PC-3 (cell line): ENCODE measurements at regions not wholly inside any gene's neighbourhood (a gene's known extent, or its start where the extent isn't known, plus 50 kb on each side); places are given as distances from the start of the nearest gene placed in this dataset.
"Not testable (repeated sequence)": the region's sequence is repeated elsewhere in the genome, so short reads cannot be mapped to it uniquely, and the experiment has no call there.

Experiments used
- ATAC-seq: fragments of 200-7000 bp; cut with Tn5 transposase; 2 replicates; pipeline ENCODE4 v1.9.1; 2020; ENCODE audit warnings: mild to moderate bottlenecking, moderate library complexity
- BruUV-seq: library from RNA; stranded (reverse); fragments of 400-500 nt; replicated peaks from 2 replicates; lab custom pipeline; 2021; lab: Mats Ljungman, UMichigan
- CTCF ChIA-PET: fragments of 300-600 bp; sonication (Branson Sonifier 250); formaldehyde crosslinking; loops from one replicate; lab custom pipeline; 2022; ENCODE audit warnings: antibody characterized with exemption; lab: Charles Lee
- POLR2A ChIA-PET: fragments of 300-600 bp; sonication (Branson Sonifier 250); formaldehyde crosslinking; loops from one replicate; lab custom pipeline; 2022; ENCODE audit warnings: antibody characterized with exemption; ENCODE audit not compliant: unreplicated experiment; lab: Charles Lee
- DNase-seq: peaks from one replicate; pipeline ENCODE4 v3.0.0-alpha.2; 2015
- H2AFZ ChIP-seq: fragments of 300-600 bp; sonication (generic); 2 replicates; pipeline ENCODE4 v1.6.0; 2016; ENCODE audit warnings: antibody characterized with exemption, low read length
- H3F3A ChIP-seq: fragments of 300-600 bp; sonication (generic); one replicate; pipeline ENCODE4 v1.6.0; 2017; ENCODE audit warnings: antibody characterized with exemption, low read length, control low read depth, mild to moderate bottlenecking; ENCODE audit not compliant: unreplicated experiment
- H3K27ac ChIP-seq: fragments of 300-600 bp; sonication (generic); 2 replicates; pipeline ENCODE4 v1.5.1; 2016; ENCODE audit warnings: mild to moderate bottlenecking, low read length
- H3K27me3 ChIP-seq: fragments of 300-600 bp; sonication (generic); 2 replicates; pipeline ENCODE4 v1.6.1; 2016; ENCODE audit warnings: low read length, mixed read lengths
- H3K36me3 ChIP-seq: fragments of 300-600 bp; sonication (generic); 2 replicates; pipeline ENCODE4 v1.6.1; 2016; ENCODE audit warnings: low read depth, mixed run types, low read length, mixed read lengths
- H3K4me1 ChIP-seq: fragments of 300-600 bp; sonication (generic); 2 replicates; pipeline ENCODE4 v1.5.1; 2016; ENCODE audit warnings: low read length; ENCODE audit not compliant: insufficient read depth
- H3K4me2 ChIP-seq: fragments of 300-600 bp; sonication (generic); 2 replicates; pipeline ENCODE4 v1.6.0; 2016; ENCODE audit warnings: low read length
- H3K4me3 ChIP-seq: fragments of 300-600 bp; sonication (generic); 2 replicates; pipeline ENCODE4 v1.5.1; 2016; ENCODE audit warnings: mild to moderate bottlenecking, low read length, mixed read lengths
- H3K79me2 ChIP-seq: fragments of 300-600 bp; sonication (generic); 2 replicates; pipeline ENCODE4 v1.6.1; 2017; ENCODE audit warnings: low read length, mixed read lengths
- H3K9ac ChIP-seq: fragments of 300-600 bp; sonication (generic); 2 replicates; pipeline ENCODE4 v1.6.0; 2016; ENCODE audit warnings: mild to moderate bottlenecking, low read length
- H3K9me2 ChIP-seq: fragments of 300-600 bp; sonication (generic); replicated peaks from 2 replicates; pipeline ENCODE4 v1.6.1; 2016; ENCODE audit warnings: mixed run types, low read length, mixed read lengths
- H3K9me3 ChIP-seq: fragments of 300-600 bp; sonication (generic); 2 replicates; pipeline ENCODE4 v1.6.1; 2016; ENCODE audit warnings: low read length, mixed read lengths
- H4K20me1 ChIP-seq: fragments of 300-600 bp; sonication (generic); 2 replicates; pipeline ENCODE4 v1.6.1; 2016; ENCODE audit warnings: low read length, mixed read lengths
- EZH2 ChIP-seq: fragments of 300-600 bp; sonication (generic); IDR thresholded peaks from one replicate; pipeline ENCODE4 v1.6.1; 2017; ENCODE audit warnings: antibody characterized with exemption, mild to moderate bottlenecking, low read length; ENCODE audit not compliant: unreplicated experiment
- EZH2phosphoT487 ChIP-seq: fragments of 300-600 bp; sonication (generic); IDR thresholded peaks from 2 replicates; pipeline ENCODE4 v1.6.1; 2018; ENCODE audit warnings: mild to moderate bottlenecking, antibody characterized with exemption, low read length, borderline replicate concordance
- intact Hi-C: fragments of 100-400 bp; cut with micrococcal nuclease; formaldehyde crosslinking; loops from 2 replicates; pipeline ENCODE4 v1.9.0; 2023
- TF ChIP-seq, protein P1 (sequence below): fragments of 300-600 bp; sonication (generic); conservative IDR thresholded peaks from 2 replicates; pipeline ENCODE4 v1.5.1; 2017; ENCODE audit warnings: antibody characterized with exemption, low read depth, mild to moderate bottlenecking, low read length

- Histone ChIP-seq H4K20me1 (no peaks in the 10 kb centered on the region), H3K27ac (no peak overlapping the region), H3K27me3 (no peaks in the 10 kb centered on the region), H3K4me2 (no peak overlapping the region), H3K79me2 (no peaks in the 10 kb centered on the region), H3K36me3 (no peaks in the 10 kb centered on the region), H3K9me2 (no peaks in the 10 kb centered on the region), H3K9me3 (no peaks in the 10 kb centered on the region), H2AFZ (no peak overlapping the region), H3K4me3 (no peak overlapping the region), H3K4me1 (peaks cover 25% of the 10 kb centered on the region), H3F3A (no peaks in the 10 kb centered on the region), H3K9ac (no peak overlapping the region)
- BruUV-seq, result no TSS peak
- ChIA-PET POLR2A (no interaction called here), CTCF (no interaction called here)
- ATAC-seq, result no peak
- intact Hi-C loops, result no loop called here
- no peak for TF ChIP-seq EZH2
- no peak for TF ChIP-seq EZH2phosphoT487
- TF ChIP-seq, protein P1, sequence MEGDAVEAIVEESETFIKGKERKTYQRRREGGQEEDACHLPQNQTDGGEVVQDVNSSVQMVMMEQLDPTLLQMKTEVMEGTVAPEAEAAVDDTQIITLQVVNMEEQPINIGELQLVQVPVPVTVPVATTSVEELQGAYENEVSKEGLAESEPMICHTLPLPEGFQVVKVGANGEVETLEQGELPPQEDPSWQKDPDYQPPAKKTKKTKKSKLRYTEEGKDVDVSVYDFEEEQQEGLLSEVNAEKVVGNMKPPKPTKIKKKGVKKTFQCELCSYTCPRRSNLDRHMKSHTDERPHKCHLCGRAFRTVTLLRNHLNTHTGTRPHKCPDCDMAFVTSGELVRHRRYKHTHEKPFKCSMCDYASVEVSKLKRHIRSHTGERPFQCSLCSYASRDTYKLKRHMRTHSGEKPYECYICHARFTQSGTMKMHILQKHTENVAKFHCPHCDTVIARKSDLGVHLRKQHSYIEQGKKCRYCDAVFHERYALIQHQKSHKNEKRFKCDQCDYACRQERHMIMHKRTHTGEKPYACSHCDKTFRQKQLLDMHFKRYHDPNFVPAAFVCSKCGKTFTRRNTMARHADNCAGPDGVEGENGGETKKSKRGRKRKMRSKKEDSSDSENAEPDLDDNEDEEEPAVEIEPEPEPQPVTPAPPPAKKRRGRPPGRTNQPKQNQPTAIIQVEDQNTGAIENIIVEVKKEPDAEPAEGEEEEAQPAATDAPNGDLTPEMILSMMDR, result no peak
- no peak for DNase-seq
Measured at GRCh38 chrX:13482746-13483541, 86.5 kb upstream of the EGFL6 start.

- H3K9ac ChIP-seq, ATAC-seq, H3K27ac ChIP-seq, H3K4me2 ChIP-seq, DNase-seq, H3K79me2 ChIP-seq, H4K20me1 ChIP-seq, H3K27me3 ChIP-seq, H3F3A ChIP-seq, H3K9me3 ChIP-seq, H3K36me3 ChIP-seq, BruUV-seq, intact Hi-C loops, H3K4me1 ChIP-seq, H2AFZ ChIP-seq, H3K4me3 ChIP-seq, CTCF ChIA-PET, POLR2A ChIA-PET, H3K9me2 ChIP-seq: not testable (repeated sequence)
Measured at GRCh38 chrX:13480780-13481179, 88.6 kb upstream of the EGFL6 start.

DNA sequence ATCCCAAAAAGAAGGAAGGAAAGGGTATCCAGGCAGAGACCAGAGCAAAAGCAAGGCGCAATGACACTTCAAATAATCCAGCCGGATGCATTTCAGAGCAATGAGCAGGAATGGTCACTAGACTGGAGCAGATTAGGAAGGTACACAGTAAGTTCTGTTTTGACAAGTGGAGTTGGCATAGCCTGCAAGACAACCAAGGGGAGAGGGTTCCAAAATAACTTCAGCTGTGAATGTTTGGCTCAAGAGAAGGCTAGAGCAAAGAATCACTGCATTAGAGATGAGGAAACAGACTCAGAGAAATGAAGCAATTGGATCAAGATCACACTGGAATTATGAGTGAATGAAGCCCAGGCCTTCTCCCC, 90.0 kb upstream of the EGFL6 start:
- TF ChIP-seq EZH2, result no peak
- no peak for TF ChIP-seq EZH2phosphoT487
- TF ChIP-seq, protein P1, result no peak
- H3F3A ChIP-seq, result no peaks in the 10 kb centered on the region
- ChIA-PET CTCF (no interaction called here), POLR2A (no interaction called here)
- no peaks in the 10 kb centered on the region for H3K9me3 ChIP-seq
- DNase-seq (no peak), ATAC-seq (no peak)
- BruUV-seq, result no TSS peak
- H3K4me2 ChIP-seq, result no peak overlapping the region
- H3K27me3 ChIP-seq, result no peaks in the 10 kb centered on the region
- H3K79me2 ChIP-seq, result no peaks in the 10 kb centered on the region
- intact Hi-C loops, result no loop called here
- no peaks in the 10 kb centered on the region for H3K9me2 ChIP-seq
- H3K36me3 ChIP-seq, result no peaks in the 10 kb centered on the region
- no peak overlapping the region for H3K4me3 ChIP-seq
- no peak overlapping the region for H2AFZ ChIP-seq
- no peaks in the 10 kb centered on the region for H3K4me1 ChIP-seq
- H4K20me1 ChIP-seq, result no peaks in the 10 kb centered on the region
- H3K27ac ChIP-seq, result no peak overlapping the region
- H3K9ac ChIP-seq, result no peak overlapping the region
